ENCODE measurements at regions not wholly inside any gene's neighbourhood (a gene's known extent, or its start where the extent isn't known, plus 50 kb on each side); places are given as distances from the start of the nearest gene placed in this dataset.

DNA sequence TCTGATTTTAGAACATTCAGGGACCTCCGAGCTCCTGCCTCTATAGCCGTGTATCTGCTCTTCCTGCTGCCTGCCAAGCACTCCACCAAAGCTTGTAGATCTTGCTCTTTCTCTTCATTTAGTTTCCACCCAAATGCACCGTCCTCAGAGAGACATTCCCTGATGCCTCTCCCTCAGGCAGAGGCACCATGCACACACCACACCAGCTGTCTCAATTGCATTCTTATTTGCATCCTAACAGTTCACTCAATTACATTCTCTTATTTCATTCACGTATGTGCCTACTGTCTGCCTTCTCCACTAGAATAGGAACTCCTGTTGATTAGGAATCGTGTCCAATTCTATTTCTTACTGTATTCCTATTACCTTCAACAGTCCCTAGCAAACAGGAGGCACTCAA is 845.4 kb upstream of the TMEM132C start:
- DNase-seq = no peak

DNA sequence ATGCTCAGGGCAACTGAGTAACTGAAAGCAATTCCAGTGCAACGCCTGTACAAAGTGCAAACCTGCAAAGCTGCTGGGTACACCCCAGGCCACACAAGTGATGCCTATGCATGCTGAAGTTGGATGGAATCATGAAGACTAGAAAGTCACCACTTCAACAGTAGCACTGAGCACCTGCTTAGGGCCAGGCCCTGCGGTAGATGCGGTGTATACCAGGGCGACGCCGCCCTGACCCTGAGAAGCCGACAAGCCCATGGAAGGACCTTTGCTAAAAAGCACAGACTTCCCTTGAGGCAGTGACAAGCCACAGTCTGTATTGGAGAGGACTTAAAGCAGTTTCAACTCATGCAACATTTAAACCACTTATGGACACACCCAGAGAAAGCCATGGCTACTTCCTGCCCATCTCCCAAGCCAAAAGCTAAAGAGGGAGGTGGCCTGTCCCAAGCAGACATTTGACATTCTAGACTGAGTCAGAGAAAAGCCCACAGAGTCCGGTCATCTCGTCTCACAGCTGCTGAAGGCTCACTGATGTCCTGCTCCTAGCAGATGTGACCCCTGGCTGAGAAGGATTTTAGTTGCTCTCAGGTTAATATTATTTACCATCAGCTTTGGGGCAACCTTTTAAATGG is 843.9 kb upstream of the TMEM132C start:
- no peak for DNase-seq

DNA sequence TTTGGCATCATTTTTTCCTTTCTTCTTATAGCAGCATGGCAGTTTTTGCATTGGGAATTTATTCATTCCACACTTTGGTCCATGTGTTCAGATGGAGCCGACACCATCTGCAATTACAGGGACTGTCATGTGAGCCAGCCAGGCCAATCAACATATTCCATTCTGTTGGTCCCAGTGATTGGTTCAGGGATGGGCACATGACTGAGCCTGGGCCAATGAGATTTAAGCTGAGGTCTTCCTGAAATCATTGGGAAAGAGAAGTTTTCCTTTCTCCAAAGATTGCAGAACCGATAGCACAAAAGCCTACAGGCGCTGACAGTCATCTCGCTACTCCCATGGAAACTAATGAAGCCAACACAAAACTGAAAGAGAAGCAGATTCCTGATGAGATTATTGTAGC is 841.5 kb upstream of the TMEM132C start:
- DNase-seq = no peak

DNA sequence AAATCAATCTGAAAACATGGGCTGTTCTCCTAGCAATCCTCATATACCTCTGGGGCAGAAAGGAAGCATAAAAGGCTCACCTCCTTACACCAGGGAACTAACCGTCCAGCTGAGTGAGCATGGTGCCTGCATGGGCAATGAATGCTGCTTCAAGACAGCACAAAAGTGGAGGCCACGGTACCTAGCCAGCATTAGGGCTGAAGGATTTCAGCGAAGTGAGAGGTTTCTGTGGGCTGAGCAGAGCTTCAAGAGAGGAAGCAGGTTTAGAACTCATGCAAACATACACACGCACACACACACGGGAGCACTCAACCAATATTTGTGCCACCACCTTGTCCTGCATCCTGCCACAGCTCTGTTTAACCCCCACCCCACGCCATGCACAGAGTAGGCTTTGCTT is 838.5 kb upstream of the TMEM132C start:
- no peak for DNase-seq

DNA sequence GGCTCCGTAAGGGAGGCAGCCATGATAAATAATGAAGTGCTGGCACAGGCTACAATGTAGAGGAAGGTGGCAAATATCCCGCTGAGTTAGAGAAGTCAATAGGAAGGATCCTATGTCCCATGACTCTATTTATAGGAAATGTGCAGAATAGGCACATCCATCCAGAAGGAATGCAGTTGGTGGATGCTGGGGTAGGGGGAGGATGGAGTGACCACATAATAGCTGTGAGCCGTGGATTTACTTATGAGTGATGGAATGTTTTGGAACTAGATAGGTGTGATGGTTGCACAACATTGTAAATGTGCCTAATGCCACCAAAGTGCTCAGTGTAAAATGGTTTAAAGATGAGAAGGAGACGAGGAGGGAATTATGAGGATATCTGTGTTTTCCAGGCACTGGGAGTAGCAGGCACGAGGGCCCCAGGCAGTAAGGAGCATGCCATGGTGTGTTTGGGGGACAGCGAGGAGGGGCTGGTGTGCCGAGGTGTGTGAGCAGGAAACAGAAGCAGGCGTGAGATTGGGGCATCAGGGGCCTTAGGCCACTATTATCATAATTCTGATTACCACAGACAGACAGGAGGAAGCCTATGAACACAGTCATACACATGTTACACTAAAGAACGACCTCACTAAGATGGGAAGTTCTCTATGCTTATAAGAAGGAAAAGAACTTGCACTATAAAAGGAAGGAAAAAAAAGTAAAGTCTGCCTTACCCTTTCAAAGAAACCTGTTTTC is 837.3 kb upstream of the TMEM132C start:
- DNase-seq = no peak

DNA sequence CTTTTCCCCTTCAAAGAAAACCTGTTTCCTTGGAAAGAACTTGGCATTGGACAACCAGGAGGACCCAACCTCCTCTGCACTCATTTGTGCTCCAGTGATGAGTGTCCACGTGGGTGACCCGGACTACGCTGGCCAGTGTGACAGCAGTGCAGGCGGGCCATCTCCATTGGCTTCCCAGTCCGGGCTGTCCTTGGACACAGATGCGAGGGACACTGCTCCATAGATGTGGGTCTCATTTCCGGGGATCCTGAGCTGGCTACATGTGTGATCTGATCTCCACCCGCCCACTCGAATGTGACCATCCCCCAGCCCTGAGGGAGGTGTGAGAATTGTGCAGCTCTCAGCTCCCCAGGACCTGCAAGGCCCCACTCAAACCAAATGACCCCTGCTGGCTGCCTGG is 836.6 kb upstream of the TMEM132C start:
- no peak for DNase-seq

DNA sequence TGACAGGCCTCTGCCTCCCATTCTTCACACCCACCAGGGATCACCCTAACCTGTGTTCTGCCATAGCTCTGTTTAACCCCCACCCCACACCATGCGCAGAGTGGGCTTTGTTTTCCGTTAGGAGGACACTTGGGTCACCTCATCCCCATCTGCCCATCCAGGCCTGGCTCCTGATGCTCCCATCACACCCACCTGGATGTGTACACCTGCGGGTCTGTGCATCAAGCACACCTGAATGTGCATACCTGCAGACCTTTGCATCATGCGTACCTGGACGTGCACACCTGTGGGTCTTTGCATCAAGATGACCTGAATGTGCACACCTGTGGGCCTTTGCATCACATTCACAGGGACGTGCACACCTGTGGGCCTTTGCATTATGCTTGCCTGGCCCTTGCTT is 835.8 kb upstream of the TMEM132C start:
- no peak for DNase-seq

DNA sequence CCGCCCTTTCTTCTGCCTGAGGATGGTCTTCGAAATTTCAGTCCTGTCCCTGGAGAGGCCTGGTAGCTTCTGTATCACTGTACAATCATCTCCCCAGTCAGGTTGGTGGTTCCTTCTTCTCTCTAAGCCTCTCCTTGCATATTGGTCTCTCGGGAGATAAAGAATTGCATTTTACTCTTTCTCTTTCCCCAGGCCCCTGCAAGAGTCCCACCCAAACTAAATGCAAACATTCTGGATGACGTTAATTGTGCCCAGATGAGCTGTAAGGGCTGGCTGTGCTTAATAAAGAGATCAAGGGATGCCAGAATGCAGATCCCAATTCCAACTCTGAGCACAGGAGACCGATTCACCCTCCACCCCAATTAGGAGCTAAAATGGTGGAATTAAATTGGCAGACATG is 835.4 kb upstream of the TMEM132C start:
- DNase-seq = no peak

DNA sequence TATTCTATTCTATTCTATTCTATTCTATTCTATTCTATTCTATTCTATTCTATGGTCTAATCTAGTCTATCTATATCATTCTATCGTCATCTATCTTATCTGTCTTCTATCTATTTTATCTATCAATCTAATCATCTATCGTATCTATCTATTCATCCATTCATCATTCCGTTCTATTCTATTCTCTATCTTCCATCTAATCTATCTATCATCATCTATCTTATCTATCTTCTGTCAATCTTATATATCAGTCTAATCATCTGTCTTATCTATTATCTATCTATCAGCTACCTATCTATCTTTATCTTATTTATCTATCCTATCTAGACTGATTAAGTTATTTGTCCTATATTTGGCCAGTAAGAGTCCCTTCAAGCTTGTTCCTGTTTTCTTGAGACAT is 831.5 kb upstream of the TMEM132C start:
- DNase-seq = no peak

DNA sequence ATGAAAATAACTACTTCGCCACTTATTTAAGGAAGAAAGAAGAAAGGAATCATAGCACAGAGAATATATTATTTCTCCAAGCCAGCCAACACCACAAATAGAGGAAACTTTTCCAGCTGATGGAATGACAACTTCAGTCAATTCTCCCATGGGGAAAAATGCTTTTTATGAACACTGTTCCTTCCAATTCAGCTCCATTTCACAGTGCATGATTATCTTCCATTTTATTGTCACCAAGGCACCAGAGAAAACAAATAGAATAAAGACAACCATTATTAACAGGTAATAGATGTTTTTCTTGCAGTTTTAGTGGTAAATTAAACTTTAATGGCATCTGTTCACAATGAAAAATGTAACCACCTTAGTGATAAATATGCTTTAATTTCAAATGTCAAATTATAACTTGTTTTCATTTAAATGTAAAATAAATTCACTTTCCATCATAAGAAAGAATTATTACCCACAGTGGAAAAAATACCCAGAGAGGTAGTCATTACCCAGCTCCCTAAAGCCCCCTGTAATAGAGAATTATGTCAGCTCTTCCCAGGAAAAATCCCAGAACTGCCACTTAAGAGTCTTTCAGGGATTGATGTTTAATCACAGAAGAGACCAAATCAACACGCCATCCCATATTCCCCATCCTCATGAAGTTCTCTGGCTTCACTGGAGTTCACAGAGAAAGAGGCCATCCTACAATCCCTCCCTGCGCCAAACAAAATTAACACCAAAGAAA is 828.3 kb upstream of the TMEM132C start:
- DNase-seq = no peak

DNA sequence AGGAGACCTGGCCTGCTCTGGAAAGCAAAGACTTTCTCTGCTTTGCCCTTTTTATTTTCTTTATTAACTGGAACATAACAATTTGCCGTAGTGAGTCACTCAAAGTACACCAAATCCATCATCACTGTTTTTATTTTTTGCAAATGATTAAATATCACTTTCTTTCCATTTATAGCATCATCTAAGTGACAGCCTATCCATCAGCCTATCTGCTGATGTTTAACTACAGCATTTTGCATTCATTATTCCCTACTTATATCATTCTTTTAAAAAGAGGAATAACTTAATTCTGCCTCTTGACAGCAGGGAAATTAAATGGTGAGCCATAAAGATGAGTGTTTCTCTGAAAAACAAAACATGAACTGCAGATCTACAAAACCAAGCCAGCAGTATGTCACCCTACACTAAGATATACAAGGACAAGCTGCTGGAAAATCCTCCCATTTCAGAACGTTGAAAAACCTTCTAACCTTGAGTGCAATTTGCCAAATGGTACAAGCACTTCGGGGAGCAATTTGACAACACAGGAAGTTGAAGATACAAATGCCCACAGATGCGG is 821.3 kb upstream of the TMEM132C start:
- no peak for DNase-seq

DNA sequence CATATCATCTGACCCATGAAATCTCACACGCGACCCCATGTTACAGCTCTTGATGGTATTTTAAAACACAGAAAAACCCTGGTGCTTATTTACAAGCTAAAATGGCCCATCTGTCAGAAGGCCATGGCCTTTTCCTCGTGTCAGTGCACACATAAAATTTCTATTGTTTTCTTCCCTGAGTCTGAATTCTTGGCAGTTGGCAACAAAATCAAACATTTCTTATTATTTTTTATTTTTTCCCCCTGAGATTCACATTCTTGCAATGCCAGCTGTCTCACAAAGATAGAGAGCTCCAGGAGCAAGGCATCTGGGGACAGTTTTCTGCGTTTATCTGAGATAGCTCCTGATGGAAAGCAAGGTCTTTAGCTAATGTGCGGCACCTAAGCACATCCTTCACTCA is 818.1 kb upstream of the TMEM132C start:
- DNase-seq = no peak

DNA sequence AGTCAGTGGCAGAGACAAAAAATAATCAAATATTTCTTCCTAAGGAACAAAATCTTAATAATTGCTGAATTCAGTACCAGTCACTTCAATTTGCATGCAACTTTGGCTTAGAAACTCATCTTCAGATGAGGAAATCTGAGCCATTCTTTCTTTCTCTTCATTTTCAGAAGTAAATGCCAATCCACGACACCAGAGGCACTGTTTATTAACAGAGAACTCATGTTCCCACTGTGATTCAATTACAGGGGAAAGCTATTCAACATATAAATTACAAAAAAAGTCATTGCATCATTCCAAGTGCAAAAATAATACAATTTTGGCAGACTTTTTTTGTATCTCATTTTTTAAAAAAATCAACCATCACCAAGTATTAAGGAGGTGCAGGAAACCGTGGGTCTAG is 816.1 kb upstream of the TMEM132C start:
- no peak for DNase-seq

DNA sequence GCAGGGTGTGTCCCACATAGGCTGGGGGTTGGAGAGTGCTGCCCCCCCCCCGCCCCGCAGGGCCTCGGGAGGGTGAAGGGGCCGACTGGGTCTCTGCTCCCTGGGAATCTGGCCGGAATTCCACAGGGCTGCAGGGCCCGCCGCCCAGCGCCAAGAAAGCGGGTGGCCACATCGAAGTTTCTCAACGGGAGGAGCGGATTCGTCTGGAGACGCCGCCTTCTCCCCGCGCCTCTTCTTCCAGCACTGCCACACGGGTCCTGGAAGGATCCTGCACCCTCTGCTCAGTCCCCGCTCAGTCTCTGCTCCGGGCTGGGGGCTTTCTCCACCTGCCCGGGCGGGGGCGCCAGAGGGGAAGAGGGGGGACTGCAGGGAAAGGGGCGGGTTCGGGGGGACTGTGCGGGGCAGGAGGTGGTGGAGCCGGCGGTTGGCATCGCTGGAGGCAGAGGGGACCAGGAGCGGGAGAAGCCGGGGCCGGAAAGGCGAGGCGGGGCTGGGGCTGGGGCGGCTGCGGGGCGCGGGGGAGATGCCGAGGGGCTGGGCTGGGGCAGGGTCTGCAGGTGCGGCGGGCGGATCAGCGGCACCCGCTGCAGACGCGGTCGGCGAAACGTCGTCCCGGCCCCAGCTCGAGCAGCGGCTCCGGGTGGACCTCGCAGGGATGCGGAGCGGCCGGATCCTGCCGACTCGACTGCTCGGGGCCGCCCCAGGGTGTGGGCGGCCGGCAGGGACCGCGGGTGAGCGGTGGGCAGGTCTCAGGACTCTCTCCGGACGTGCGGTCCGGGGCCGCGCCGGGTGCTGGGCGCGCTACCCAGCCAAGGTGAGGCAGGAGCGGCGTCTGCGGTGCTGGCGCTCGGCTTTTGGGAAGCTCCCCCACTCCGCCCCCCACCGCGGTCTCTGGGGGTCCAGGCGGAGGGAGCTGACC is 811.4 kb upstream of the TMEM132C start:
- peak; percentile 18 for DNase-seq

DNA sequence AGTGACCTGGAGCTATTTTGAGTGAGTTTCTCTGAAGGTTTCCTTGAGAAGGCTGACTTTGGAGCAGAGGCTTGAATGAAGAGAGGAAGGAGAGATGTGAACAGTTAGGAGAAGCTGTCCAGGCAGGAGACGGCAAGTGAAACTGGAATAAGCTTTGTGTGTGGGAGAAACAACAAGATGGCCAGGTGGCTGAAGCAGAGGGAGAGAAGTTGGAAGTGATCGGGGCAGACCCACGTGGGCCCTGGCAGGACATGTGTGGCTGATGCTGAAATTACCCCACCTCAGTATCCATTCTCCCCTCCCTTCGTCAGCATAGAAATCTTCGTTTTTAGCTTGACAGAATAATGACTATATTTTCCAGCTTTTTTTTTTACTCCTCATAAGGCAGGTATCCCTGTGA is 809.2 kb upstream of the TMEM132C start:
- no peak for DNase-seq

DNA sequence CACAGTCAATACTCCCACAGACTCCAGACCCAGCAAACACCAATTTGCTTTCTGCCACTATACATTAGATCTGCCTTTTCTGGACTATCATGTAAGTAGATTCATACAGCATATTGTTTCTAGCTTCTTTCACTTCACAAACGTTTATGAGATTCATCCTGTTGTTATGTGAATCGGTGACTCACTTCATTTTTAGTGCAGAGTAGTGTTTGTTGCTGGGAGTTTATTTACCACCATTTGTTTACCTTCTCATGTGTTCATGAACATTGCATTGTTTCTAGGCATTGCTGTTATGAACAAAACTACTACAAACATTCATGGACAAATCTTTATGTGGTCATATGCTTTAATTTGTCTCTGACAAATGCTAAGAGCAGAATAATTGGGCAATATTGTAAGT is 807.8 kb upstream of the TMEM132C start:
- no peak for DNase-seq

DNA sequence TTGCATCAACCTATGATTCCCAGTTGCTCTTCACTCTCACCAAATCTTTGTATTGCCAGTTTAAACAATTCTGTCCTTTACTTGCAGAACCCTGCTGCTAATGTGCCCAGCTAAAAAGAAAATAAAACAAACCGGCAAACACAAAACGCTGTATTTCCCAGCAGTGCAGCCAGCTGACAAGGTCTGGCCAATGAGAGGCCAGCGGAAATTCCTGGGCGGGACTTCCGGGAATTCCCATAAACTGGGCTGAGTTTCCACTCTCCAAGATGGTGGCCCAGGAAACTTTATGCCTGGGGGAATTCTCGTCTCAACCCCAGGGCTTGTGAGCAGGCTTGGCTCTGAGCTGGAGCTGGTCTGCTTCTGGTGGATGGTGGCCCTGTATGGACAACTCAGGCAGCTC is 807.3 kb upstream of the TMEM132C start:
- DNase-seq = no peak

DNA sequence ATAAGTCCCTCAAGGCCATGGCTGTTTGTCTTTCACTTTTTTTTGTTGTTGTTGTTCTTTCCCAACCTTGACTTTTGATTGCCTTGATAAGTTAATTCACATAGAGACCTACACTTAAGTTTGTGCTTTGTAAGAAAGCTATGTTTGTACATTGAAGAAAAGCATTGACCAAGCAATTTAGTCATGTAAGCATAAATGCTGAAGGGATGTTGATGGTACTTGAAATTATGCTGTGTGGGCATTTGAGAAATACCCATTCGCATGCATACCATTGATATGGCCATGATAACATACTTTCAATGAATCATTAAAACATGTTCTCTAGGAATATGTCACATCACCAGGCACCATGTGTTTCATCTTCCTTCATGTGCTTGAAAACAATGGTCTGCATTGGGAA is 803.7 kb upstream of the TMEM132C start:
- no peak for DNase-seq

DNA sequence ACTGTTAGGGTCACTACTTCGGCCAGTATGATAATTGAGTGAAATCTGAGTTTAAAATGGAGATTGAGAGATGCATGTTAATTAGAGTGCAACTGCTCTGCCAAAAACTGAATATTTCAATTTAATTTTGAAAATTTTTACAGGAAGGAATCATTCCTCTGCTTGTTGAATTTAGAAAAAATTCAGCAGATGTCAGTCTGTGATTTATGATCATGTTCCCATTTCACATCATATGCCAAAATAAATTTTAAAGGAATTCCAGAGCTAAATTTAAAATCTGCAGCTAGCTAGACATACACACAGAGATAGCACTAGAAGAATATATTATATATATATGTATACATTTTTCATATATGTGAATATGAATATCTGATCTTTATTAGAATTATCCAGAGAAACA is 797.6 kb upstream of the TMEM132C start:
- no peak for DNase-seq

DNA sequence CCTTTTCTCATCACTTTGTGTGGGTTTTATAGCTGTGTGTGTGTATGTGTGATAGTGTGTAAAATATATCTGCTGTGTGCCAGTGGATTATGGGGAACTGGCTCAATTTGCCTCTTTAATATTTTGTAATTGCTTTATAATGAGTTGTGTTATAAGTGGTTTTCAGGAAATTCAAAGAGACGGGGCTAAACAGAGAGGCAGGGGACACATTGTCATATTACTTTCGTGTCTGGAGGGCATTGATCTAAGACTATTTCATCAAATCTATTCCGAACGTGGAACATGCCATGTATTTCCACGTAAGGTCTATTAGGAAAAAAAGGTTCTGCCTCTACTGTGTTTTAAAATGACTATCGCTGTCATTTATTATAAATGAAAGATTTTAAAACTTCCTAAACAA is 793.2 kb upstream of the TMEM132C start:
- no peak for DNase-seq

DNA sequence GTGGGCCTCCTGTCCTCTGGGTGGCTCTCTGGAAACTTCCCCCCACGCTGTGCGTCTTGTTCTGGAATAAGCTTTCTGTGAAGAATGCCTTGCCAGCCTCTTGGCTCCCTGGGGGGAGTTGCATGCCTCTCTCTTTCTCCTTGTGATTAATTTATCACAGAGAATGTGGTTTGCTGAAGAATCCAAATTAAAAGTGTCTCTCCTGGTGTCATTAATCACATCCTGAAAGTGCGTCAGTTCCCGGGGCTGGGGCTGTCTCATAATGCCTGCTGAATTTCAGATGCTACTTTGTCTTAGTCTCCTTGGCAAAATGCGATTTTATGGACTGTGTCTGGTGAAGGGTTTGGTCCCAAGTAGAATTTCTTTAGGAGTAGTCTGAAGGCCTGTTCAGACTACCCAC is 787.7 kb upstream of the TMEM132C start:
- DNase-seq = no peak

DNA sequence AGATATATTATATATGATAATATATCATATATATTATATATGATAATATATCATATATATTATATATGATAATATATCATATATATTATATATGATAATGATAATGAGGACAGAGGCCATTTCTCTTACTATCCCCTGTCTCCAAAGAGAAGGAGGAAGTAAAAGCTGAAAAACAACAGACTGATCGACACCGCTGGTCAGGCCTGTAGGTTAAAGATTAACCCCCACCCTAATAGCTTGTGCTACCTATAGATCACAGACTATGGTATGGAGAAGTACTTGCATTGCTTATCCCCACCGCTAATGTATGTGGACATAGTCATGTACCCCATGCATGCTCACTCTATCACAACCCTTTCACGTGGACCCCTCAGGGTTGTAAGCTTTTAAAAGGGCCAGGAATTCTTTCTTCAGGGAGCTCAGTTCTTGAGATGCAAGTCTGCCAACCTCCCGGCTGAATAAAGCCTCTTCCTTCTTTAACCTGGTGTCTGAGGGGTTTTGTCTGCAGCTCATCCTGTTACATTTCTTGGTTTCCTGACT is 786.1 kb upstream of the TMEM132C start:
- no peak for DNase-seq

DNA sequence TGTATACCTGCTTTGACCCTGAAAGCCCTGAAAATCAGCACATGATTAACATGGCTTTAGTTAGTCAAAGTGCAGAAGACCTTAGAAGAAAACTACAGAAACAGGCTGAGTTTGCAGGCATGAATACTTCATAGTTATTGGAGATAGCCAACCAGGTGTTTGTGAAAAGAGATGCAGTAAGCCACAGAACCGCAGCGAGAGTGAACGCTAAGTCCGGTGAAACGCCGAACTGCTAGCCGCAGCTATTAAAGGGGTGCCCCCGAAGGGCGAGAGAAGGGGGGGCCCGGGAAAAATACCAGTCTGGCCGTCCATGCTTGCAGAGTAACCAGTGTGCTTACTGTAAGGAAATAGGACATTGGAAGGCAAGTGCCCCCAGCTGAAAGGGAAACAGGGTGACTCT is 784.0 kb upstream of the TMEM132C start:
- no peak for DNase-seq

Measured in NCI-H1105 (cell line).